ENCODE measurements at regions not wholly inside any gene's neighbourhood (a gene's known extent, or its start where the extent isn't known, plus 50 kb on each side); places are given as distances from the start of the nearest gene placed in this dataset.

DNA sequence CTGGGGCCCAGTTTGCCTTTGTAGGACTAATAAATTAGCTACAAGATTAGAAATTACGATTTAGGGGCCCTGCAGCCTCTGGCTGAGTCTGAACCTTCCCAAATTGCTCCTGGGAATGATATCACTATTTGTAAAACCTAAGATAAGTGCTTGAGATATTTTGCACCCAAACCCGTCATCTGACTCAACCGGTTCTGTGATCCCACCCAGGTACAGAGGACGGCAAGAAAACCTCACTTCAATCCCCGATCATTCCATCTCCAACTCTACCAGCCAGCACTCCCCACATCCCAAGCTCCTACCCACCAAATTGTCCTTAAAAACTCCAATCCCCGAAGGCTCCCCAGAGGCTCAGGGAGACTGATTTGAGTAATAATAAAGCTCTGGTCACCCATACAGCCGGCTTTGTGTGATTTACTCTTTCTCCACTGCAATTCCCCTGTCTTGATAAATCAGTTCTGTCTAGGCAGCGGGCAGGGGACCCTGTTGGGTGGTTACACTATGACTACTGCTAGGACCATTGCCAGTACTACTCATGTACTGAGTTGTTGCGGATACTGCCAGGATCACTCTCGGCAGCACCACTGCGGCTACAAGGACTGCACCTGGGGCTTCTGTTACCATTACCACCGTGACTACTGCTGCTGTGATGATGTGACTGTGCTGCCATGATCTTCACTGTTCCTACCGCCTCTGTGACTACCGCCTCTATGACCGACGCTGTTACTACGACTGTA, 73.1 kb downstream of the IRF8 start:
- Histone ChIP-seq H3K27ac (ENCODE audit: low read depth, low read length) (no peak overlapping the region), H3K27me3 (ENCODE audit: insufficient read depth, low read length) (no peaks in the 10 kb centered on the region; the same call in 1 of the 2 replicates), H3K4me1 (ENCODE audit: insufficient read depth, low read length) (no peaks in the 10 kb centered on the region), H3K9me3 (ENCODE audit: insufficient read depth, low read depth, low read length) (peaks cover 8% of the 10 kb centered on the region; the same call in 1 of the 2 replicates), H3K9ac (ENCODE audit: low read depth, low read length) (no peak overlapping the region), H3K36me3 (ENCODE audit: insufficient read depth, low read length) (no peaks in the 10 kb centered on the region), H3K4me3 (ENCODE audit: low read length) (no peak overlapping the region)
- 91% methylated on average over 17 of the region's 17 CpGs for WGBS

DNA sequence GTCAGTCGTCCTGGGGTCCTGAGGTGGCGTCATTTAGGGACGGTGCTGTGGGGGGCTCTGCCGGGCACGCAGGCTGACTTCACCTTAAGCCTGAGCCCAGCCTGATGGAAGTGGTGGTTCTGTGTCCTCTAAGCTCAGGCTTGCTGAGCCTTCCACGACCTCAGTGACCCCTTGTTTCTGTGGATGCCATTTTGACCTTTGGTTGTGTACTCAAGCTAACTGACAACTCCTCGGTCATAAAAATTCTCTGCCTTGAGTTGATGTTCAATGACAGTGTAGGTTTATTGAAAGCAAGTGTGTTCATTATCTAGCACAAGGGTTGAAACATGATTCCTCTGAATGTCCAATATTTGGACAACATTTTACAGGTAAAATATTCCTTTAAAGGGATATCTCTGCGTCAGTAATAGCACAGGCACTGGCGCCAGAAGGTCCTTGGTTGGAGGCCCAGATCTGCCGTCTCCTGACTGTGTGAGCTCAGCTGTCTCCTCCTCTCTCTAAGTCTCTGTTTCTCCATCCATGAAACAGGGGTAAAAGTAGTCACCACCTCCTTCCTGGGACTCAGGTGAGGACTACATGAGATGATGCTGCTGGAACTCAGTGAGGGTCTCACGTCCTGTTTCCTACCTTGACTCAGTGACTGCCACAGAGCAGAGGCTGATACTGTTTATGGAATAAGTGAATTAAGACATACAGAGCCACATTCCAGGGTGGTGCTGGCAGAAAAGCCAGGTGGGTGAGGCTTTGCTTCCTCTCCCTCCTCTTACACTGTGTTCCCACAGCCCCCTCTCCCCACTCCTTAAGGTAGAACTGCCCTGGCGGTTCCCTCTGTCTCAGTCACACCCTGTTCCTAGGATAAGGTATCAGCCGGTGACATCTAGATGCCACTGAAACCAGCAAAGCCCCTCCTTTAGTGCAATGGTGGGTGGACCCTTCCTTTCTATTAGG, 75.7 kb downstream of the IRF8 start:
- peaks cover 8% of the 10 kb centered on the region; the same call in 1 of the 2 replicates for H3K9me3 ChIP-seq (ENCODE audit: insufficient read depth, low read depth, low read length)
- H3K4me1 ChIP-seq (ENCODE audit: insufficient read depth, low read length): no peaks in the 10 kb centered on the region
- H3K27me3 ChIP-seq (ENCODE audit: insufficient read depth, low read length): no peaks in the 10 kb centered on the region; the same call in 1 of the 2 replicates
- H3K36me3 ChIP-seq (ENCODE audit: insufficient read depth, low read length): no peaks in the 10 kb centered on the region
- WGBS: 92% methylated on average over 13 of the region's 13 CpGs
- H3K4me3 ChIP-seq (ENCODE audit: low read length): no peak overlapping the region
- H3K27ac ChIP-seq (ENCODE audit: low read depth, low read length): no peak overlapping the region
- H3K9ac ChIP-seq (ENCODE audit: low read depth, low read length): no peak overlapping the region

GRCh38 chr16:85975451-85975981, 76.6 kb downstream of the IRF8 start:
- no peaks in the 10 kb centered on the region; the same call in 1 of the 2 replicates for H3K27me3 ChIP-seq (ENCODE audit: insufficient read depth, low read length)
- no peak overlapping the region for H3K27ac ChIP-seq (ENCODE audit: low read depth, low read length)
- no peak overlapping the region for H3K9ac ChIP-seq (ENCODE audit: low read depth, low read length)
- H3K36me3 ChIP-seq (ENCODE audit: insufficient read depth, low read length): no peaks in the 10 kb centered on the region
- WGBS: 63% methylated on average over 7 of the region's 7 CpGs
- peaks cover 8% of the 10 kb centered on the region; the same call in 1 of the 2 replicates for H3K9me3 ChIP-seq (ENCODE audit: insufficient read depth, low read depth, low read length)
- H3K4me1 ChIP-seq (ENCODE audit: insufficient read depth, low read length): no peaks in the 10 kb centered on the region
- no peak overlapping the region for H3K4me3 ChIP-seq (ENCODE audit: low read length)

DNA sequence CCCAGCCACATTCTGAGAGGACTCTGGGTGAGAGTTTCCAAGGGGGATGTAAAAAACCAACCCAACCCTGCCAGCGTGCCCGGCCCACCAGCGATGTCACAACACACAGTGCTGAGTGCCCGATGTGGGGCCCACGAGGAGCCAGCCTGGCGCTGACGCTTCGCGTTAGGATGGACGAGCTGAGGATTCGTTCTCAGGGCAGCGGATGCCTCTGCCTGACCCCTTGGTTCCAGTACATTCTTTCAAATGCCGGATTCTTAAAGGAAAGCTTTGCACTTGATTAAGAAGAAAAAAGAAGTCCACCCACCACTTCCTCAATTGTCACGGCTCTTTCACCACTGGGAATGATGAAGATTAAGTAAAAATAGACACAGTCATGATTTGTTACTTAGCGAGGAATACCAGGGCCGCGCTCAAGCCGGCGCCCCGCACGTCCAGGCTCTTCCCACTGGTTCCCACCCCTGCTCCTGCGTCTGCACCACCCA, 79.4 kb downstream of the IRF8 start:
- WGBS: 95% methylated on average over 22 of the region's 22 CpGs
- no peak overlapping the region for H3K27ac ChIP-seq (ENCODE audit: low read depth, low read length)
- no peak overlapping the region for H3K9ac ChIP-seq (ENCODE audit: low read depth, low read length)

DNA sequence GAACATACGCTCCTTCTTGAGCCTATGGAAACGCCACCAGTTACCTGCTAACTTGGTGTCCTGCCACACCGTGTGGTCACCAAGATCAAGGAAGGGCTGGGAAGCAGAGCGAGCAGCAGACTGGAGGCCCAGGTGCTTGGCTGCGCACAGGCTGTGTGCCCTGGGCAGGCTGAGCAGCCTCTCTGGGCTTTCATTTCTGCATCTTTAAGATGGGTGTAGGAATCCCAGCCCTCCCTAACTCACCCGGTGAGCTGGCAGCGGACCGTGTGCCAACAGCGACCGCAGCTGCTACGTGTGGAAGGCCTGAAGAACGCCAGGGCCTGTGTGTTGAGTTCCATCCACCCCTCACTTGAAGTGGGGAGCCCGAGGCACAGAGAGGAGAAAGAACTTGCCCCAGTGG, 80.0 kb downstream of the IRF8 start:
- Histone ChIP-seq H3K27me3 (ENCODE audit: insufficient read depth, low read length) (no peaks in the 10 kb centered on the region; the same call in 1 of the 2 replicates), H3K9ac (ENCODE audit: low read depth, low read length) (no peak overlapping the region), H3K9me3 (ENCODE audit: insufficient read depth, low read depth, low read length) (0 out of 2 replicates have a peak, but pooled peaks cover 2% of the 10 kb centered on the region), H3K4me3 (ENCODE audit: low read length) (no peak overlapping the region), H3K27ac (ENCODE audit: low read depth, low read length) (no peak overlapping the region), H3K36me3 (ENCODE audit: insufficient read depth, low read length) (no peaks in the 10 kb centered on the region), H3K4me1 (ENCODE audit: insufficient read depth, low read length) (no peaks in the 10 kb centered on the region)
- 97% methylated on average over 13 of the region's 13 CpGs for WGBS

More for the DNA sequence above, 79.4 kb downstream of the IRF8 start:
- H3K36me3 ChIP-seq (ENCODE audit: insufficient read depth, low read length): no peaks in the 10 kb centered on the region
- no peak overlapping the region for H3K4me3 ChIP-seq (ENCODE audit: low read length)
- H3K27me3 ChIP-seq (ENCODE audit: insufficient read depth, low read length): no peaks in the 10 kb centered on the region; the same call in 1 of the 2 replicates
- H3K4me1 ChIP-seq (ENCODE audit: insufficient read depth, low read length): no peaks in the 10 kb centered on the region
- H3K9me3 ChIP-seq (ENCODE audit: insufficient read depth, low read depth, low read length): 0 out of 2 replicates have a peak, but pooled peaks cover 4% of the 10 kb centered on the region

DNA sequence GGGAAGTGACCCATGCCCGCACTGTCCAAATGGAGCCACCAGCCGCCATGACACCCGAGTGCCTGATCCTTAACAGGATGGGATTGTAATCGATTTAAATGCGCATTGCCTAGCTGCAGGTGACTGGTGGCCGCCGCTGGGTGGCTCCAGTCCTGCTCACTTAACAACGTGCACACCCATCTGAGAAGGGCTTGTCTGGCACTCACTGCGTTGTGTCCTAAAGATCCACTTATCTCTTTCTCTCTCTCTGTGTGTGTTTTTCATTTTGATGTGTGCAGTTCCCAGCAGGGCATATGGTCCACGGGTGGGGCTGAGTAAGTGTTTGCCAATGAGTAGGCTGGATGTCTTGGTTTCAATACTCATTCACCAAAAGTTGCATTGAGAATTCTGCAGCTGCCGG, 80.6 kb downstream of the IRF8 start:
- Histone ChIP-seq H3K9ac (ENCODE audit: low read depth, low read length) (no peak overlapping the region), H3K27ac (ENCODE audit: low read depth, low read length) (no peak overlapping the region), H3K9me3 (ENCODE audit: insufficient read depth, low read depth, low read length) (no peaks in the 10 kb centered on the region), H3K36me3 (ENCODE audit: insufficient read depth, low read length) (no peaks in the 10 kb centered on the region), H3K4me3 (ENCODE audit: low read length) (no peak overlapping the region), H3K27me3 (ENCODE audit: insufficient read depth, low read length) (no peaks in the 10 kb centered on the region; the same call in 1 of the 2 replicates), H3K4me1 (ENCODE audit: insufficient read depth, low read length) (no peaks in the 10 kb centered on the region)
- 85% methylated on average over 11 of the region's 11 CpGs for WGBS

- Histone ChIP-seq H3K27ac (ENCODE audit: low read depth, low read length) (no peak overlapping the region), H3K4me1 (ENCODE audit: insufficient read depth, low read length) (no peaks in the 10 kb centered on the region), H3K36me3 (ENCODE audit: insufficient read depth, low read length) (no peaks in the 10 kb centered on the region), H3K4me3 (ENCODE audit: low read length) (no peak overlapping the region), H3K27me3 (ENCODE audit: insufficient read depth, low read length) (no peaks in the 10 kb centered on the region), H3K9ac (ENCODE audit: low read depth, low read length) (no peak overlapping the region), H3K9me3 (ENCODE audit: insufficient read depth, low read depth, low read length) (no peaks in the 10 kb centered on the region)
- 97% methylated on average over 6 of the region's 6 CpGs for WGBS
These were observed 81.7 kb downstream of the IRF8 start for GRCh38 chr16:85980686-85981085.

DNA sequence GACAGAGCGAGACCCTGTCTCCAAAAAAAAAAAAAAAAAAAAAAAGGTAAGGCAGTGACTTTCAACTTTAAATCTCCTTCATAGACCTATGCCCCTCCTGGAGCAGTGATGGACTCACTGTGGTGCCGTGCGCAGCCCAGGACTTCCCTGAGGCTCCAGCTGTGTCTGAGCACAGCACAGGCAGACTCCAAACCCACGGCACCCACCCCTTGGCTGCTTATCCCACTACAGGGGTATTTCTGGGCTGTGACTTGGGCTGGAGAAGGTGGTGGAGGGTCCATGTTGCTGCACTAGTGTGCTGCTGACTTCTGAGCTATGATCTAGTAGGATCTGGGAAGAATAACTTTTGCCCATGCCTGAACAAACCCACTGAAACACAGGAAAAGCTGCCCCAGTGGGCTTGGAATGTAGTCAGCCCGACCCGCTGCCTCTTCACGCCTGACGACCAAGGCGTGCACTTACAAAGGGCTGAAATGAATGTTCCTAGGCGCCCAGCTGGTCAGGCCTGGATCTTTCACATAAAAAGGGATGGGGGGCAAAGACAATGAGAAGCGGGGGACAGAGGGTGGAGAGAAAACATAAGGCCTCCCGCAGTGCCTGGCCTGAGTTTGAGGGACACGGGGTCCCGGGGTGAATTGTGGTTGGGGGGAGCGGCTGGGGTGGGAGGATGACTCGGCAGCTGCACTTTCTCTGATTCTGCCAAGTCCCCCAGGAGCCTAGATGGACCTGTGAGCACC, 83.0 kb downstream of the IRF8 start:
- Histone ChIP-seq H3K36me3 (ENCODE audit: insufficient read depth, low read length) (no peaks in the 10 kb centered on the region), H3K9me3 (ENCODE audit: insufficient read depth, low read depth, low read length) (no peaks in the 10 kb centered on the region), H3K4me1 (ENCODE audit: insufficient read depth, low read length) (no peaks in the 10 kb centered on the region), H3K4me3 (ENCODE audit: low read length) (no peak overlapping the region), H3K27ac (ENCODE audit: low read depth, low read length) (no peak overlapping the region), H3K27me3 (ENCODE audit: insufficient read depth, low read length) (no peaks in the 10 kb centered on the region), H3K9ac (ENCODE audit: low read depth, low read length) (no peak overlapping the region)
- 93% methylated on average over 15 of the region's 16 CpGs for WGBS

DNA sequence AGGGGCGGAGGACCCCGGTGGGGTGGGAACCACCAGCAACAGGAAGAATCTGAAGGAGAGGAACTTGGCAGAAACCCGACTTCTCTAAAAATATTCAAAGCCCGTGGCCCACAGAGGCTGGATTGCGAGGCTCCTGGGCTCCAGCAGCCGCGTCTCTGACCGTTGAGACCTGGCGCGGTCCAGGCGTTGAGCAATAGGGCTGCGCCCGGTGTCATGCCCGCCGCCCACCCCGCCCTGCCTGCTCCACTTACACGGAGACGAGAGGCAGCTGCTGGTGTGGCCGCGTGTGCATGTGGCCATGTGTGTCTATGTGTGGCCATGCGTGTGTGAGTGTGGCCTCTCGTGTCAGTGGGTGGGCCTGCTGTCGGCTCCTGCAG, 83.6 kb downstream of the IRF8 start:
- 90% methylated on average over 23 of the region's 23 CpGs for WGBS
- Histone ChIP-seq H3K4me3 (ENCODE audit: low read length) (no peak overlapping the region), H3K9me3 (ENCODE audit: insufficient read depth, low read depth, low read length) (no peaks in the 10 kb centered on the region), H3K36me3 (ENCODE audit: insufficient read depth, low read length) (no peaks in the 10 kb centered on the region), H3K27me3 (ENCODE audit: insufficient read depth, low read length) (no peaks in the 10 kb centered on the region), H3K27ac (ENCODE audit: low read depth, low read length) (no peak overlapping the region), H3K9ac (ENCODE audit: low read depth, low read length) (no peak overlapping the region), H3K4me1 (ENCODE audit: insufficient read depth, low read length) (no peaks in the 10 kb centered on the region)

DNA sequence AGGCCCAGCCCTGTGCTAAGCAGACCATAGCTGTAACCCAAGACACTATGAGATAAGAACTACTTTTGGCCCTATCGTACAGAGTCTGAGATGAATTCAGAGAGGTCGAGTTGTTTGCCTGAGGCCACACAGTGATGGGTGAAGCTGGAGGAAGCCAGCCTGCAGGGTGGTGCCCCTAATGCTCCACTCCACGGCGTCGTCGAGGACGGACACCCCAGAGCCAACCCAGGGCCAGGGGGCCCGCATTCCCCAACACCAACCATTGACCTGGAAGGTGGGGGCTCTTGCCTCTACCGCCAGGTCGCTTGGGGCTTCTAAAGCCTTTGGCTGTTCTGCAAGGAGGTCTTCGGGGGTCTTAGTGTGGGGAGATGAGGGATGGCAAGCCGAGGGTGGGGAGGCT, 84.1 kb downstream of the IRF8 start:
- Histone ChIP-seq H3K27ac (ENCODE audit: low read depth, low read length) (no peak overlapping the region), H3K27me3 (ENCODE audit: insufficient read depth, low read length) (no peaks in the 10 kb centered on the region), H3K4me1 (ENCODE audit: insufficient read depth, low read length) (no peaks in the 10 kb centered on the region), H3K9me3 (ENCODE audit: insufficient read depth, low read depth, low read length) (no peaks in the 10 kb centered on the region), H3K4me3 (ENCODE audit: low read length) (no peak overlapping the region), H3K9ac (ENCODE audit: low read depth, low read length) (no peak overlapping the region), H3K36me3 (ENCODE audit: insufficient read depth, low read length) (no peaks in the 10 kb centered on the region)
- WGBS: 95% methylated on average over 12 of the region's 12 CpGs

Measured in HUES64 (cell line).